CD4-positive, alpha-beta T cell (primary cell): ENCODE measurements at regions not wholly inside any gene's neighbourhood (a gene's known extent, or its start where the extent isn't known, plus 50 kb on each side); places are given as distances from the start of the nearest gene placed in this dataset.

Experiments
- ATAC-seq: fragments of 200-7000 bp; cut with Tn5 transposase; one replicate; pipeline ENCODE4 v1.10.0; 2022; ENCODE audit warnings: mild to moderate bottlenecking; ENCODE audit not compliant: poor library complexity
- CTCF ChIA-PET: fragments of 350-600 bp; sonication (Branson Sonifier 250); formaldehyde crosslinking; loops from one replicate; lab custom pipeline; 2021; ENCODE audit warnings: antibody characterized with exemption, inconsistent platforms; lab: Charles Lee
- POLR2A ChIA-PET: fragments of 350-600 bp; sonication (Branson Sonifier 250); formaldehyde crosslinking; loops from one replicate; lab custom pipeline; 2021; ENCODE audit warnings: antibody characterized with exemption, inconsistent platforms; lab: Charles Lee
- DNase-seq, 14 experiments: peaks; one replicate each; pipeline ENCODE4 v3.0.0-alpha.2; 2013 to 2020; ENCODE audit warnings: mixed read lengths in 2 of 14
- H3K27ac ChIP-seq, 2 donors: one replicate each; pipeline versions ENCODE4 v1.5.1 to v1.7.0; 2013; ENCODE audit warnings: low read length in 2 of 2, low read depth in 1 of 2, mild to moderate bottlenecking in 1 of 2
- H3K27me3 ChIP-seq, 2 experiments: 1 replicate in 1 of 2; 2 replicates in 1 of 2; pipeline versions ENCODE4 v1.6.1 to v1.7.0; 2013; ENCODE audit warnings: low read length in 2 of 2, control low read depth in 1 of 2, mild to moderate bottlenecking in 1 of 2, moderate library complexity in 1 of 2; ENCODE audit not compliant: insufficient read depth in 2 of 2, control insufficient read depth in 1 of 2
- H3K36me3 ChIP-seq: one replicate; pipeline ENCODE4 v1.6.1; 2013; ENCODE audit warnings: low read length, control low read depth; ENCODE audit not compliant: insufficient read depth
- H3K4me1 ChIP-seq: one replicate; pipeline ENCODE4 v1.6.1; 2013; ENCODE audit warnings: low read length, control low read depth; ENCODE audit not compliant: insufficient read depth
- H3K4me3 ChIP-seq: one replicate; pipeline ENCODE4 v1.5.1; 2013; ENCODE audit warnings: mild to moderate bottlenecking, low read length, moderate library complexity
- H3K9me3 ChIP-seq, 2 experiments: 1 replicate in 1 of 2; 2 replicates in 1 of 2; pipeline versions ENCODE4 v1.6.1 to v1.7.0; 2013; ENCODE audit warnings: low read length in 2 of 2, mild to moderate bottlenecking in 2 of 2, control low read depth in 1 of 2, moderate library complexity in 1 of 2; ENCODE audit not compliant: control insufficient read depth in 1 of 2, insufficient read depth in 1 of 2
- H3K27ac Mint-ChIP-seq: one replicate; pipeline ENCODE4 v1.8.0; 2020; ENCODE audit warnings: mixed read lengths
- H3K27me3 Mint-ChIP-seq: one replicate; pipeline ENCODE4 v1.8.0; 2021; ENCODE audit warnings: mixed read lengths
- H3K36me3 Mint-ChIP-seq: one replicate; pipeline ENCODE4 v1.8.0; 2021; ENCODE audit warnings: low read depth, mixed read lengths
- H3K4me1 Mint-ChIP-seq: one replicate; pipeline ENCODE4 v1.8.0; 2021; ENCODE audit warnings: low read depth, mixed read lengths
- H3K4me3 Mint-ChIP-seq: one replicate; pipeline ENCODE4 v1.8.0; 2020; ENCODE audit warnings: mild to moderate bottlenecking, mixed read lengths
- H3K9me3 Mint-ChIP-seq: one replicate; pipeline ENCODE4 v1.8.0; 2020; ENCODE audit warnings: mixed read lengths
- intact Hi-C, 2 experiments: fragments of 100-400 bp; cut with DNase I in 1 of 2; cut with micrococcal nuclease in 1 of 2; formaldehyde crosslinking; loops; one replicate each; pipeline versions ENCODE4 v1.15.1 to v1.9.0; 2023 to 2025; cut with DNase I, micrococcal nuclease
- TF ChIP-seq, protein P1 (sequence below): fragments of 200-600 bp; IDR thresholded peaks from one replicate; pipeline ENCODE4 v1.8.0; 2022; ENCODE audit warnings: antibody characterized with exemption, mild to moderate bottlenecking

DNA sequence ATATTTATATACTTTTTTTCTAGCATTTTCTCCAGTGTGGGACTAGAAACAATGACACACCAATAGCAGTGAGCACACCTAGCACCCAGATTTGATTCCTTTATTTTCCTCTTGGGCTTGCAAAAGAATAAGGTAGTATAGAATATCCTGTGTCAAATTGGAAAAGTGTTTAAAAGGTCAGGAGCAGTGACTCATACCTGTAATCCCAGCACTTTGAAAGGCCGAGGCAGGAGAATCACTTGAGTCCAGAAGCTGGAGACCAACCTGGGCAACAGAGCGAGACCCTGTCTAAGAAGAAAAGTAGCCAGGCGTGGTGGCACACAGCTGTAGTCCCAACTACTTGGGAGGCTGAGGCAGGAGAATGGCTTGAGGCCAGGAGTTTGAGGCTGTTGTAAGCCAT lies 53.8 kb upstream of the SGPP1 start:
- Mint-ChIP-seq H3K4me3 (no peak overlapping the region), H3K27ac (no peak overlapping the region), H3K27me3 (no peaks in the 10 kb centered on the region), H3K36me3 (no peaks in the 10 kb centered on the region), H3K9me3 (no peaks in the 10 kb centered on the region), H3K4me1 (no peaks in the 10 kb centered on the region)
- Histone ChIP-seq H3K9me3 (no peaks in the 10 kb centered on the region), H3K4me3 (no peak overlapping the region), H3K27ac (no peak overlapping the region), H3K27me3 (no peaks in the 10 kb centered on the region), H3K4me1 (no peaks in the 10 kb centered on the region), H3K36me3 (no peaks in the 10 kb centered on the region)
- TF ChIP-seq, protein P1, sequence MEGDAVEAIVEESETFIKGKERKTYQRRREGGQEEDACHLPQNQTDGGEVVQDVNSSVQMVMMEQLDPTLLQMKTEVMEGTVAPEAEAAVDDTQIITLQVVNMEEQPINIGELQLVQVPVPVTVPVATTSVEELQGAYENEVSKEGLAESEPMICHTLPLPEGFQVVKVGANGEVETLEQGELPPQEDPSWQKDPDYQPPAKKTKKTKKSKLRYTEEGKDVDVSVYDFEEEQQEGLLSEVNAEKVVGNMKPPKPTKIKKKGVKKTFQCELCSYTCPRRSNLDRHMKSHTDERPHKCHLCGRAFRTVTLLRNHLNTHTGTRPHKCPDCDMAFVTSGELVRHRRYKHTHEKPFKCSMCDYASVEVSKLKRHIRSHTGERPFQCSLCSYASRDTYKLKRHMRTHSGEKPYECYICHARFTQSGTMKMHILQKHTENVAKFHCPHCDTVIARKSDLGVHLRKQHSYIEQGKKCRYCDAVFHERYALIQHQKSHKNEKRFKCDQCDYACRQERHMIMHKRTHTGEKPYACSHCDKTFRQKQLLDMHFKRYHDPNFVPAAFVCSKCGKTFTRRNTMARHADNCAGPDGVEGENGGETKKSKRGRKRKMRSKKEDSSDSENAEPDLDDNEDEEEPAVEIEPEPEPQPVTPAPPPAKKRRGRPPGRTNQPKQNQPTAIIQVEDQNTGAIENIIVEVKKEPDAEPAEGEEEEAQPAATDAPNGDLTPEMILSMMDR, result no peak
- ChIA-PET POLR2A (no interaction called here), CTCF (interaction anchor here (0.7 kb wide), 1 partner anchor 18 kb away, joined by 4 read pairs; no protein-coding TSS in a partner anchor)
- DNase-seq (no peak), ATAC-seq (no peak)
- intact Hi-C loops, result no loop called here

DNA sequence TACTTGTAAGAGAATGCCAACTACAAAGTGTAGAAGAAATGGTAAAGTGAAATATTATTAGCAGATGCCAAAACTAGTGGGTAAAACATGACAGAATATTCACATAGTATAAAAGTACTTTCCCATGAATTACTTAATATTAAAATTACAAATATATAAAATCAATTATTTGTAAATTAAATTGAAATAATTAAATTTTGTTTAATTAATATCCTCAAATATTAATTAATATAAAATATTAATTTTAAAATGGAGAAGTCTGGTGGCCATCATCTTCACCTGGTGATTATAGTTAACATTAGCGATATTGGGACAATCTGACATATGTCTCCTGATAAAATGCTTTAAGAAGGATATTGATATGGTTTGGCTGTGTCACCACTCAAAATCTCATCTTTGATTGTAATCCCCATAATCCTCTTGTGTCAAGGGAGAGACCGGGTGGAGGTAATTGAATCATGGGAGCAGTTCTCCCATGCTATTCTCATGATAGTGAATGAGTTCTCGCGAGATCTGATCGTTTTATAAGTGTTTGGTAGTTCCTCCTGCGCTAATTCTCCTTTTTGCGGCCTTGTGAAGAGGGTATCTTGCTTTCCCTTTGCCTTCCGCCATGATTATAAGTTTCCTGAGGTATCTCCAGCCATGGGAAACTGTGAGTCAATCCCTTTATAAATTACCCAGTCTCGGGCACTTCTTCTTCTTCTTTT lies 55.0 kb upstream of the SGPP1 start:
- POLR2A ChIA-PET, result no interaction called here
- intact Hi-C loops, result no loop called here
- no peak overlapping the region for H3K4me3 Mint-ChIP-seq

DNA sequence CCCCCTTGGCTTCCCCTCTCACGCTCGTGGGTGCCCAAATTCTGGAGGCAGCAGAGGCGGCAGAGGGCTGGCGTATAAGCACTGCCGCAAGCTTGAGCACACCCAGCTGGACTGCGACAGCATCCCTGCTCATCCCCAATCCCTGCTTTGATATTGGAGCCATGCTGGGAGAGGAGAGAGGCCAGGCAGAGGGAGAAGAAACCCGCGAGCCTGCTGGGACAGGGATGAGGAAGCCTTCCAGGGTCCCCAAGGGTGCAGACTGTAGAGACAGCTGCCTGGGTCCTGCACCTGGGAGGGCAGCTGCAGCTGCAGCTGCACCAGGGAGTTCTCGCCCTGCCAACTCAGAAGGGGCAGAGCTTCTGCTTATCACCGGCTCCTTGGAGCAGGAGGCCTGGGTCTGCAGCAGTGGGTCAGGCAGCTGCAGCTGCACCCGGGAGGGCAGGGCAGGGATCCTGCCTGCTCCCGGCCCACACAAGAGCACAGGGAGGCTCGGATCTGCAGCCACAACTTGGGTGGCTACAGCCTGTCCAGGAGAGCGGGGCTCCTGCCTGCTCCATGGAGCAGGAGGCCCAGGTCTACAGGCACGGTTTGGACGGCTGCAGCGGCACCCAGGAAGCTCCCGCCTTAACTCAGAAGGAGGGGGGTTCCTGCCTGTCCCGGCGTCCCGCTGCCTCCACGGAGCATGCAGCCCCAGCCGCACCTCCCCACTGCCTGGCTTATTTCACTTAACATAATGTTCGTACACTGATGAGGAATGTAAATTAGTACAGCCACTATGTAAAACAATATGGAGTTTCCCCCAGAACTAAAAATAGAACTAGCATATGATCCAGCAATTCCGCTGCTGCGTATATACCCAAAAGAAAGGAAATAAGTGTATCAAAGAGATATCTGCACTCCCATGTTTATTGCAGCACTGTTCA lies 60.4 kb upstream of the SGPP1 start:
- ChIA-PET CTCF (no interaction called here), POLR2A (no interaction called here)
- Mint-ChIP-seq H3K36me3 (no peaks in the 10 kb centered on the region), H3K9me3 (no peaks in the 10 kb centered on the region), H3K27ac (no peak overlapping the region), H3K27me3 (peaks cover 5% of the 10 kb centered on the region), H3K4me1 (no peaks in the 10 kb centered on the region), H3K4me3 (no peak overlapping the region)
- no peak overlapping the region for H3K27ac ChIP-seq
- no peaks in the 10 kb centered on the region for H3K36me3 ChIP-seq
- H3K9me3 ChIP-seq, result no peaks in the 10 kb centered on the region
- intact Hi-C loops, result no loop called here
- DNase-seq, result no peak
- TF ChIP-seq, protein P1, result no peak
- no peak for ATAC-seq
- H3K4me3 ChIP-seq, result no peak overlapping the region
- no peaks in the 10 kb centered on the region for H3K27me3 ChIP-seq
- H3K4me1 ChIP-seq, result no peaks in the 10 kb centered on the region

More for the DNA sequence above, 55.0 kb upstream of the SGPP1 start:
- Mint-ChIP-seq H3K4me1 (no peaks in the 10 kb centered on the region), H3K9me3 (no peaks in the 10 kb centered on the region), H3K27me3 (no peaks in the 10 kb centered on the region), H3K36me3 (no peaks in the 10 kb centered on the region), H3K27ac (no peak overlapping the region)
- H3K4me1 ChIP-seq, result no peaks in the 10 kb centered on the region
- DNase-seq, result no peak
- ATAC-seq, result no peak
- H3K36me3 ChIP-seq, result no peaks in the 10 kb centered on the region
- TF ChIP-seq, protein P1, result no peak
- H3K27me3 ChIP-seq, result no peaks in the 10 kb centered on the region
- CTCF ChIA-PET, result no interaction called here
- no peak overlapping the region for H3K27ac ChIP-seq
- H3K9me3 ChIP-seq, result no peaks in the 10 kb centered on the region
- no peak overlapping the region for H3K4me3 ChIP-seq
